GM23338 (cell line): ENCODE measurements at regions not wholly inside any gene's neighbourhood (a gene's known extent, or its start where the extent isn't known, plus 50 kb on each side); places are given as distances from the start of the nearest gene placed in this dataset.

ENCODE experiments used
- CTCF ChIP-seq, 2 experiments: fragments of 200-600 bp in 1 of 2; sonication (generic) in 1 of 2; conservative IDR thresholded peaks; 2 replicates each; pipeline versions ENCODE4 v1.5.1 to v1.6.1; 2016 to 2017; ENCODE audit warnings: antibody characterized with exemption in 2 of 2, low read depth in 2 of 2, mild to moderate bottlenecking in 2 of 2, moderate library complexity in 1 of 2
- REST ChIP-seq: IDR thresholded peaks from one replicate; pipeline ENCODE4 v1.6.1; 2018; ENCODE audit warnings: antibody characterized with exemption; ENCODE audit not compliant: unreplicated experiment

- no peak for TF ChIP-seq CTCF (conservative IDR thresholded peaks at IDR 0.05; ENCODE audit: low read depth in 2 of 2)
- no peak for TF ChIP-seq REST
Observed at GRCh38 chr1:177592624-177593023, 377.2 kb downstream of the SEC16B start.
